GM12878 (cell line): ENCODE measurements at regions not wholly inside any gene's neighbourhood (a gene's known extent, or its start where the extent isn't known, plus 50 kb on each side); places are given as distances from the start of the nearest gene placed in this dataset.

Experiments used
- EGR1 ChIP-seq, 2 experiments: IDR thresholded peaks; 1 replicate in 1 of 2; 2 replicates in 1 of 2; pipeline ENCODE4 v1.6.1; 2011 to 2012; ENCODE audit warnings: low read depth in 2 of 2, low read length in 2 of 2, borderline replicate concordance in 1 of 2, mild to moderate bottlenecking in 1 of 2, moderate library complexity in 1 of 2
- ETV6 ChIP-seq, 2 experiments: fragments of 450-650 bp in 1 of 2; IDR thresholded peaks in 1 of 2; conservative IDR thresholded peaks in 1 of 2; 2 replicates each; pipeline ENCODE4 v1.6.1; 2014; ENCODE audit warnings: antibody characterized with exemption in 1 of 2, borderline replicate concordance in 1 of 2, low read depth in 1 of 2, mild to moderate bottlenecking in 1 of 2, moderate library complexity in 1 of 2
- FOXM1 ChIP-seq: IDR thresholded peaks from 2 replicates; pipeline ENCODE4 v1.6.1; 2012; ENCODE audit warnings: low read depth, mild to moderate bottlenecking, inconsistent platforms, low read length, moderate library complexity
- JUNB ChIP-seq: IDR thresholded peaks from 2 replicates; pipeline ENCODE4 v1.6.1; 2016; ENCODE audit warnings: antibody characterized with exemption, mild to moderate bottlenecking
- POLR2A ChIP-seq: IDR thresholded peaks from 2 replicates; pipeline ENCODE4 v1.6.1; 2011; ENCODE audit warnings: low read depth, mild to moderate bottlenecking, low read length
- SIN3A ChIP-seq: IDR thresholded peaks from 2 replicates; pipeline ENCODE4 v1.6.1; 2012; ENCODE audit warnings: low read depth, low read length, improper control_type of control experiment
- SREBF2 ChIP-seq: IDR thresholded peaks from 2 replicates; pipeline ENCODE4 v1.6.1; 2012; ENCODE audit warnings: mild to moderate bottlenecking, low read length
- TF ChIP-seq, protein P1 (sequence below): IDR thresholded peaks from 2 replicates; pipeline ENCODE4 v1.6.1; 2012; ENCODE audit warnings: mild to moderate bottlenecking, low read depth, low read length
- TF ChIP-seq, protein P2 (sequence below): IDR thresholded peaks from 2 replicates; pipeline ENCODE4 v1.6.1; 2011; ENCODE audit warnings: low read depth, mild to moderate bottlenecking, low read length, moderate library complexity, borderline replicate concordance; ENCODE audit errors: extremely low read depth
- TF ChIP-seq, protein P3 (sequence below), 3 experiments: IDR thresholded peaks in 2 of 3; conservative IDR thresholded peaks in 1 of 3; 2 replicates each; pipeline ENCODE4 v1.5.1; 2011; ENCODE audit warnings: low read depth in 3 of 3, low read length in 3 of 3, mild to moderate bottlenecking in 3 of 3, control low read depth in 2 of 3, moderate library complexity in 2 of 3, inconsistent platforms in 1 of 3, mixed read lengths in 1 of 3; ENCODE audit not compliant: control insufficient read depth in 2 of 3, insufficient read depth in 1 of 3; ENCODE audit errors: extremely low read depth in 1 of 3

DNA sequence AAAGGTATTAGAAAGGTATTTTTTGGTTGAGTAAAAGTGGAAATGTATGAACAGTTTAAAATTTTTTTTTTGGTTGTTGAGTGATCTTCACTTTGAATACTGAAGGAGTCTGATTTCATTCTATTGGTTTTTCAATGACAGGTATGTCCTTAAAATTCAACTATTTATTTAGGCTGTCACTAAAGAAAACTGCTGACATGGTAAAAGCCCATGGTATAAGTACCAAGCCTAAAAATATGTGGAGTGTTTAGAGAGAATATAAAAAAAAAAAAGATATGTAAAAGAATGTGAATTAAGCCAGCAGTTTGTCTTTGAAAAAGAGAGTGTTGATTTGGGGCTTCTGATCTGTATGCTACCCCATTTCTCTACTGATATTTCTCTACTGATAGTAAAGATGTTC is 90.3 kb upstream of the SUCLG2 start:
- TF ChIP-seq, protein P1, sequence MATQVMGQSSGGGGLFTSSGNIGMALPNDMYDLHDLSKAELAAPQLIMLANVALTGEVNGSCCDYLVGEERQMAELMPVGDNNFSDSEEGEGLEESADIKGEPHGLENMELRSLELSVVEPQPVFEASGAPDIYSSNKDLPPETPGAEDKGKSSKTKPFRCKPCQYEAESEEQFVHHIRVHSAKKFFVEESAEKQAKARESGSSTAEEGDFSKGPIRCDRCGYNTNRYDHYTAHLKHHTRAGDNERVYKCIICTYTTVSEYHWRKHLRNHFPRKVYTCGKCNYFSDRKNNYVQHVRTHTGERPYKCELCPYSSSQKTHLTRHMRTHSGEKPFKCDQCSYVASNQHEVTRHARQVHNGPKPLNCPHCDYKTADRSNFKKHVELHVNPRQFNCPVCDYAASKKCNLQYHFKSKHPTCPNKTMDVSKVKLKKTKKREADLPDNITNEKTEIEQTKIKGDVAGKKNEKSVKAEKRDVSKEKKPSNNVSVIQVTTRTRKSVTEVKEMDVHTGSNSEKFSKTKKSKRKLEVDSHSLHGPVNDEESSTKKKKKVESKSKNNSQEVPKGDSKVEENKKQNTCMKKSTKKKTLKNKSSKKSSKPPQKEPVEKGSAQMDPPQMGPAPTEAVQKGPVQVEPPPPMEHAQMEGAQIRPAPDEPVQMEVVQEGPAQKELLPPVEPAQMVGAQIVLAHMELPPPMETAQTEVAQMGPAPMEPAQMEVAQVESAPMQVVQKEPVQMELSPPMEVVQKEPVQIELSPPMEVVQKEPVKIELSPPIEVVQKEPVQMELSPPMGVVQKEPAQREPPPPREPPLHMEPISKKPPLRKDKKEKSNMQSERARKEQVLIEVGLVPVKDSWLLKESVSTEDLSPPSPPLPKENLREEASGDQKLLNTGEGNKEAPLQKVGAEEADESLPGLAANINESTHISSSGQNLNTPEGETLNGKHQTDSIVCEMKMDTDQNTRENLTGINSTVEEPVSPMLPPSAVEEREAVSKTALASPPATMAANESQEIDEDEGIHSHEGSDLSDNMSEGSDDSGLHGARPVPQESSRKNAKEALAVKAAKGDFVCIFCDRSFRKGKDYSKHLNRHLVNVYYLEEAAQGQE = no peak
- TF ChIP-seq JUNB = no peak
- TF ChIP-seq FOXM1 = no peak
- no peak for TF ChIP-seq POLR2A
- TF ChIP-seq, protein P2, sequence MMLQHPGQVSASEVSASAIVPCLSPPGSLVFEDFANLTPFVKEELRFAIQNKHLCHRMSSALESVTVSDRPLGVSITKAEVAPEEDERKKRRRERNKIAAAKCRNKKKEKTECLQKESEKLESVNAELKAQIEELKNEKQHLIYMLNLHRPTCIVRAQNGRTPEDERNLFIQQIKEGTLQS = no peak
- no peak for TF ChIP-seq SIN3A
- no peak for TF ChIP-seq ETV6 (conservative IDR thresholded peaks at IDR 0.05 in 1 of 2, IDR thresholded peaks at IDR 0.05 in 1 of 2; ENCODE audit: borderline replicate concordance in 1 of 2, low read depth in 1 of 2)
- TF ChIP-seq SREBF2 = no peak
- TF ChIP-seq, protein P3, sequence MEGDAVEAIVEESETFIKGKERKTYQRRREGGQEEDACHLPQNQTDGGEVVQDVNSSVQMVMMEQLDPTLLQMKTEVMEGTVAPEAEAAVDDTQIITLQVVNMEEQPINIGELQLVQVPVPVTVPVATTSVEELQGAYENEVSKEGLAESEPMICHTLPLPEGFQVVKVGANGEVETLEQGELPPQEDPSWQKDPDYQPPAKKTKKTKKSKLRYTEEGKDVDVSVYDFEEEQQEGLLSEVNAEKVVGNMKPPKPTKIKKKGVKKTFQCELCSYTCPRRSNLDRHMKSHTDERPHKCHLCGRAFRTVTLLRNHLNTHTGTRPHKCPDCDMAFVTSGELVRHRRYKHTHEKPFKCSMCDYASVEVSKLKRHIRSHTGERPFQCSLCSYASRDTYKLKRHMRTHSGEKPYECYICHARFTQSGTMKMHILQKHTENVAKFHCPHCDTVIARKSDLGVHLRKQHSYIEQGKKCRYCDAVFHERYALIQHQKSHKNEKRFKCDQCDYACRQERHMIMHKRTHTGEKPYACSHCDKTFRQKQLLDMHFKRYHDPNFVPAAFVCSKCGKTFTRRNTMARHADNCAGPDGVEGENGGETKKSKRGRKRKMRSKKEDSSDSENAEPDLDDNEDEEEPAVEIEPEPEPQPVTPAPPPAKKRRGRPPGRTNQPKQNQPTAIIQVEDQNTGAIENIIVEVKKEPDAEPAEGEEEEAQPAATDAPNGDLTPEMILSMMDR (IDR thresholded peaks at IDR 0.05 in 2 of 3, conservative IDR thresholded peaks at IDR 0.05 in 1 of 3; ENCODE audit: control insufficient read depth in 2 of 3, extremely low read depth in 1 of 3, insufficient read depth in 1 of 3, low read depth in 3 of 3, low read length in 3 of 3) = no peak
- TF ChIP-seq EGR1 (IDR thresholded peaks at IDR 0.05; ENCODE audit: borderline replicate concordance in 1 of 2, low read depth in 2 of 2, low read length in 2 of 2) = no peak
